ENCODE measurements at regions not wholly inside any gene's neighbourhood (a gene's known extent, or its start where the extent isn't known, plus 50 kb on each side); places are given as distances from the start of the nearest gene placed in this dataset.

DNA sequence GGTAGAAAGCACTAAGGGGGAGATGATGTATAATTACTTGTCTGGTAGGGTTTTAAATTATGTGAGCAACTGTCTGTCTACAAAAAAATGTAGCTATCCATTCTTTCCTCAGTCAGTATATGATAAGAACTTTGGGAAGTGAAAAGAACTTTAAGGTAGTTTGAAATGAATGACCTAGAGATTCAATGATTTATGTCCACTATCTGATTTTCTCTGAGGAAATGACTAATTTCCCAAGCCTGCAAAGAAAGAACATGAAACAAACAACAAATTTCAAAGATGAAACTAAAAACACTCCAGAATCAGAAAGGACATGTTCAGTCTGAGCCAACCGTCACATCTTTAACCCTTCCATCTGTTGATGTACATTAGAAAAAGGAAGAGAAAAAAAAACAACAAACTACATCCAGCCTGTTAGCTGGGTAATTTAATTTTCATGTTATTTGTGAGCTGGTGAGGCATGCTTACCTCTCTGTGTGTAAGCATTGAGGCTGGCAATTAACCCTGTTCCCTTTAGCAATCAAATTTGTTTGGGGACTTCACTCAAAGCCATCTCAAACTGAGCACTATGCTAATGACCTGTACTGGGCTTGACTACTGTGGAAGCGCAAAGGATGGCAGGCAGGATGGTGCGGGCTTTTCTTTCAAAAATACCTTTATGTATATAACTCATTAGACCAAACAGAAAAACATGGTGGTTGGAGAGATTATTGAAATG, 220.1 kb downstream of the TUSC7 start:
- no peak for DNase-seq

DNA sequence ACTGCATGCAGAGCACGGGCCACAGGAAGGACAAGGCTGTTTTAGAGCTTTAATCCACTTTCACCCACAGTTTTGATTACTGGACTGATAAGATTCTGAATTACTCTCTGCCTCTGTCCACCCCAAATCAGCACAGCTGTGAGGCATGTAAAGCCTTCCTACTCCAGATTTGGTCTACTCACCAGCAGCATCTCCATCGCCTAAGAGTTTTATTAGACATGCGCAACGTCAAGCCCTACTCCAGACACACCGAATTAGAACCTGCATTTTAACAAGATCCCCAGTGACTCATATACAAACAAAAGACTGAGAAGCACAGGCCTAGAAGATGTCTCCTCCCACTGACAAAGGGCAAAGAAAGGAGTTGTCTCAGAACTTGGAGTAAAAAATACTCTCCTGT, 221.2 kb downstream of the TUSC7 start:
- no peak for DNase-seq

DNA sequence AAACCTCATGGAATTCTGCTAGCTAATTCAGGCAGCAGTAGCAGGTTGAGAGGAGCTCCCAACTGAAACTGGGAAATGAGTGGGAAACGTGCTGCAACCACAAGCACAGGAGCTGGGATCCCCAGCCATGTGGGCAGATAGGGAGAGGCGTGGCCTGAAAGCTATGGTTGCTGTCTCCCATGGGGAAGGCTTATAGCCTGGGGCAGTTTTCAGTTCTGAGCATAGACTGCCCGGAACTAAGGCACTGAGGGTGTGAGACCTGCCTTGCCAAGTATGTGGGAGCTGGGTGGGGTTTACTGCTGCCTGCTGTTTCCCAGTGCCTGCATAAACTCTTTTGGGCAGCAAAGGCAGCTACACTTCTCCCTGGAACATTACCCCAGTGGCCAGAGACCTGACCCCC, 229.5 kb downstream of the TUSC7 start:
- no peak for DNase-seq

DNA sequence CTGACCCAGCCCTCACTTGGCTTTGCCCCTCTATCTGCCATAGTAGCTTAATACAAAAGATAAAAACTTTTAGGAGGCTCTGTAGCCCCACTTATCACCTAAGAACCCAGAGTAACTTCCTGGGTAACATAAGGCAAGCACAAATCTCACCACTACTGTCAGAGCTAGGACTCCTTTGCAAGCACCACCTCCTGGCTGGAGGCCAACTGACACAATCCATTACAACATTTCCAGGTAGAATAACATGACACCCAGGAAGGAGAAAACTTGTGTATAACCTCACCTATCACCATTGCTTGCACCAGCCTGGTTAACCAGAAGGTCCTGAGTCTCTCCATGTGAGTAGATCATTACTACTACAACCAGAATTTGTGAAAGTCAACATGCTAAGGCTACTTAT, 230.0 kb downstream of the TUSC7 start:
- DNase-seq = no peak

DNA sequence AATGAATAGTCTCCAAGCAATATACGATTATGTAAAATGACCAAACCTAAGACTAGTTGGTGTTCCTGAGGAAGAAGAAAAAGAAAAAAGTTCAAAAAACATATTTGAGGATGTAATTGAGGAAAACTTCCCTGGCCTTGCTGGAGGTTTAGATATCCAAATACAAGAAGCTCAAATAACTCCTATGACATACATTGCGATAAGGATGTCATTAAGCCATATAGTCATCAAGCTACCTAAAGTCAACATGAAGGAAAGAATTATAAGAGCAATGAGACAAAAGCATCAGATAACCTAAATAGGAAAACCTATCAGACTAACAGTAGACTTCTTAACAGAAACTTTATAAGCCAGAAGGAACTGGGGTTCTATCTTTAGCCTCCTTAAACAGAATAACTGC, 231.1 kb downstream of the TUSC7 start:
- DNase-seq = no peak

DNA sequence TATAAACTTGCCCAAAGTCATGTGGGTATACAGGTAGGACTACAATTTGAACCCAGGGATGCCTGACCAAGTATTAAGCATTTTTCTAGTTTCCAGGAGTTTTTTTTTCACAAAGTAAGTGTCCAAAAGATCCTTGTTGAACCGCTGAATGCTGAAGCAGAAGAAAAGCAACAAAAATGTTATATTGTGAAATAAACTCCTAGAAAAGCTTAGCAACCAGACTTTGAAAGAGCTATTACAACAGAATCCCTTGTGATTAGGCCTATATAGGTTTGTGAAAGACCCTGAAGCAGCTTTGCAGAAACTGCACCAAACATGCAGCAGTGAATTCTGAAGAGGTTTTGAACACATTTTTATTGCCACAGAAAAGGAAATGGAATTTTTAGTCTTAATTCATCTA, 236.8 kb downstream of the TUSC7 start:
- no peak for DNase-seq

DNA sequence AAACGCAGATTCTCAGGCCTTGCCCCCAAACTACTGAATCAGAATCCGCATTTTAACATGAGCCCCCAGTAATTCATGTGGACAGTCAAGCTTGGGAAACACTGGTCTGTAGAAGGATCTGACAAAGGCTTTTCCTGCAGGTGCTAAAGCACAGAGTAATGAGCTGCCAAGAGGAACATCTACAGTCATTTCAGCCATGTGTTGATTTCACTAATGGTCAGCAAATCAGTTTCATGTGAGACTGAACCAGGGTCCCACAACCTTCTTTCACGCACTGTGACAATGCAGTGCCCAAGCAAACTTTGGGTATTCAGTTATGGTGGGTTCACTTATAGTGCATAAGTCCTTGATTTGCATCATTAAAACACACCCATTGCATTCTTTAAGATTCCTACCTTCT, 237.6 kb downstream of the TUSC7 start:
- no peak for DNase-seq

DNA sequence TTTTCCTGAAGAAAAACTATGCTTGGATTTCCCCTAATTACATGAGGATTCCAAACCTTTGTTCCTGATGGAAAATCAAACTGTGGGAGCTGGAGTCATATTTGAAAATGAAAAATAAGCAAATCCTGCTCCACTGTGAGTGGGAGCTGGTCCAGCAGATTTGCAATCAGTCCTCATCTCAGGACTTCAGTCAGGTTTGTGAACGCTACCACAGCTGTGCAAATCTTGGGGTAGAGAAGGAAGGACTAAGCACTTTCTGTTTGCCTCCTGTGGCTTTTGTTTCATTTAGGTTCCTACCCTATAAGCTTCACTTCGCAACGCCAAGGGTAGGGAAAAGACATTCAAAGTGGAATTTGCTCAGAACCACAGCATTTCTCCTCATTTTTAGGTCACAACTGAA, 238.2 kb downstream of the TUSC7 start:
- DNase-seq = no peak

DNA sequence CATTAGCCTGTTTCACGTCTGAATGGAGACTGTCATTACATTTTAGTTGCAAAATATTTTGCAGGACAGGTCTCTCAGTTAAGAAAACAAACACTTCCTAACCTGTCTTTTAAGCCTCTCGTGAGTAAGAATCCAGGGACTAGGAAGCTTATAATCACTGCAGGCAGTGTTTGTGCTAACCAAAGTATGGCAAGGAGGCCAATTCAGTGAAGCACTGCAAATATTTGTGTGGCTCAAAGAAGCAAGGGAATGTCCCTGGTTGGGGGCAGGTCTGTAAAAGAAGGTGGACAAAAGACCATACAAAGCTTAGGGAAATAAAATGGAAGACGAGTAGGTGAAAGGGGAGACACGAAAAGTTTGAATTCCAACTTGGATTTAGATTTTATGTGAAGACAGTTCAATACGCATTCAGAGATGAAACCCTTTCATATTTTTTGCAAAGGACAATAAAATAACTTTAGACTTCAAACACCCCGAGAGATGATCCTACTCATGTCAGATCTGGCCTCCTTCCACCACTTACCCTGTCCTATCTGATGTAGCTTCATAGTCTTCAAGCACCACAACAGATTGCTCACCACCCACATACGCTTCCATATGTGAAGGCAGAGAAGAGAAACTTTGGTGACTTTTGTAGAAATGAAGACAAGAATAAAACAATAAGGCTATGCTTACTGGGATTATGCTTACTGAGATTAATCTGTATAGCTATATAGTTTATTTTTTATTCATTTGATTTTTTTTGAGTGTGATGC, 240.9 kb downstream of the TUSC7 start:
- DNase-seq = no peak

DNA sequence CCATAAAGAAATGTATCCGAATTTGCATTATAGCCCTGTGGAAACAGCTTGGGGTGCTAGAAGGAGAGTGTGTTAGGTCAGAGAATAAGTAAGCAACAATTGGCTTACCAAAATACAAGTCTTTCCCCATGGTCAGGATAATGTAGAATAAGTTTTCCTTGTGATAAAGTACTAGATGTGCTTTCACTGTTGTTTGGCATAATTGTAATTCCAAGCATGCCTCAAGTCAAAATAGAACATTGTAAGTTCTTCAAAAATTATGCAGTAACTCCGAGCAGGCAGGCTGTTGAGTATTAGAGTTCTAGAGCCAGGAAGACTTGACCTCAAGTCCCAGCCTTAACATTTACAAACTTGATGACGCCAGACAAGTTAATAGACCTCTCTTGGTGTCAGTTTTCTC, 242.0 kb downstream of the TUSC7 start:
- DNase-seq = no peak

DNA sequence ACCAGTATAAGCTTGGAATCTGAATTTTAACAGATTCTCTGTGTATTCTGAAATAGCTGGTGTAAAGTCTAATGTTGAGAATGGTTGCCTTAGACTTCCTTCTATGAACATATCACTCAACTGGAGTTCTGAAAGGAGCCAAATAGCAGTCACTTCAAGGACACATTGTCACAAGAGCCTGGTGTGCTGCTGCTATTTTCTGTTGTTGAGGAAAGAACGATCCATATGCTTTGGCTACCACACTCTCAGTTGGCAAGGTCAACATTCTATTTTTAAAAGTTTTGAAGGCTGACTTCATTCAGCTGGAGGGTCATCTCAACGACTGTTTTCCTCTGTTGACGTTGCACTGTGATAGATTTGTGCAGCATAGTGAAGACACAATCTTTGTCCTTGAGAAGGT, 248.7 kb downstream of the TUSC7 start:
- DNase-seq = no peak

DNA sequence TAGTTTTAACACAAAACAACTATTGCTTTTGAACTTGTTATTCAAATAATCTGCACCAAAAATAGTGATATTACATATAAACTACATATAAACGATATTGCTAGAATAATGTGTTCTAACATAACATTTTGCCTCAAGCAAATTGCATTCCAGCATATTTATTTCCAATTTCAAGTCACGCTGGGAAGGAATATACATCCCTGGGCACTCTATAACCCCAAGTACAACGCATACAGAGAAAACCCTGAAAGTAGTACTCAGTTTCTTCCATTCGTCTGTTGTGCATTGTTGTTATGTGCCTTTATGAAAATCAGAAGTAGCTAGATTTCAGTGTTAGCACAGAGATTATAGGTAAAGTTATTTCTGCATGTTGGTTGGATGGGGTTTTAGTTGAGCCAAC, 251.5 kb downstream of the TUSC7 start:
- DNase-seq = no peak

DNA sequence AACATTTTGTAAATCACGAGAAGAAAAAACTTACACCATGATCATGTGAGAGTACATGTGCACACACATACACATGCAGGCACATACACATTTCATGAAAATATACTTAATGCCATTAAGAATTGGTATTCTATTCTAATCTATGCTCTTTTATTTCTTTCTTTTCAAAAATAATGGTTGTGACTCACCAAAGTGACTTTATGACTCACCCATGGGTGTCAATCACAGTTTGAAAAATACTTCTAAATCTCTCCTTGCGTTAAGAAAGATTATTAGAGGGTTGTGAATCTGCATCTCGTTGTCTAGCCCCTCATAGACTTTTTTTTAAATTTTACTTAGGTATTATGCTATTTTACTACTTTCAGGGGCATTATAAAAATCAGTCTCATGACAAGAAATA, 254.2 kb downstream of the TUSC7 start:
- DNase-seq = no peak

DNA sequence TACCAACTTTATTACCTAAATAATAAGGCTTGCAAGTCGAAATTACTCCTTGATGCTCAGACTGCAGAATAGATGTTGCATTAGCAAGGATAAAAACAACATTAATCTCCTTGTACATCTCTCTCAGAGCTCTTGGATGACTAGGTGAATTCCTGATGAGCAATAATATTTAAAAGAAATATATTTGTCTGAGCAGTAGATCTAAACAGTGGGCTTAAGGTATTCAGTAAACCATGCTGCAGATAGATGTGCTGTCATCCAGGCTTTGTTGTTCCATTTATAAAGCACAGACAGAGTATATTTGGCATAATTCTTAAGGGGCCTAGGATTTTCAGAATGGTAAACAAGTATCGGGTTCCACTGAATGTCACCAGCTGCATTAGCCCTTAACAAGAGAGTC, 257.1 kb downstream of the TUSC7 start:
- no peak for DNase-seq

DNA sequence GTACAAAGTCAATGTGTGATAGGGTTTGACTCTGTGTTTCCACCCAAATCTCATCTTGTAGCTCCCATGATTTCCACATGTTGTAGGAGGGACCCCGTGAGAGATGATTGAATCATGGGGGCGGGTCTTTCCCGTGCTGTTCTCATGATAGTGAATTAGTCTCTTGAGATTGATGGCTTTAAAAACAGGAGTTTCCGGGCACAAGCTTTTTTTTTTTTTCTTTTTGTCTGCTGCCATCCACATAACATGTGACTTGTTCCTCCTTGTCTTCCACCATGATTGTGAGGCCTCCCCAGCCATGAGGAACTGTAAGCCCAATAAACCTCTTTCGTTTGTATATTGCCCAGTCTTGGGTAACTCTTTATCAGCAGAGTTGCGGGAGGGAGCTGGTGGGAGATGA, 259.6 kb downstream of the TUSC7 start:
- no peak for DNase-seq

DNA sequence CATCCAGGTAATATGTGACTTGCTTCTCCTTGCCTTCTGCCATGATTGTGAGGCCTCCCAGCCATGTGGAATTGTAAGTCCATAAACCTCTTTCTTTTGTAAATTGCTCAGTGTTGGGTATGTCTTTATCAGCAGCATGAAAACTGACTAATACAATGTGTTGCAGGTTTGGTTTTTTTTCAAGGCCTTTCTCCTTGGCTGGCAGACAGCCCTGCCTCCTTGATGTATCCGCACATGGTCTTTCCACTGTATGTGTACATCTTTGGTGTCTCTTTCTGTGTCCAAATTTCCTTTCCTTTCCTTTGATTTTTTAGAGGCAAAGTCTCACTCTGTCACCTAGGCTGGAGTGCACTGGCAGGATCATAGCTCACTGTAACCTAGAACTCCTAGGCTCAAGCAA, 260.1 kb downstream of the TUSC7 start:
- no peak for DNase-seq

DNA sequence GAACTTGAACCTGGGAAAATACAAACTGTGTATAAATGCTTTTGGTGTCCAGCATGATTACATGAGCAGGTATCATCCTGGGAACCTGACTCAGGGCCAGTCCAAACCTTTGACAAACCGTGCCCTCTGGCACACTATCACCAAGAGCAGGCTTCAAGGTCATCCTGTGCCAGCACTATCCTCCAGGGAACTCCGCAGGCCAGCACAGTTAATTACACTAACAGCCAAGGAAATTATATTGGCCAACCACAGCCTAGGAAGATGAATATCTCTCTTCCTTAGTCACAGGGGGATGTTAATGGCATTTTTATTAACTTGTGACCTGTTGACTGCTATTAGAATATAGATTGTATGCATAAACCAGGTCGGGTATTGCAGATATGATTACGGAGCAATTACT, 262.0 kb downstream of the TUSC7 start:
- DNase-seq = no peak

DNA sequence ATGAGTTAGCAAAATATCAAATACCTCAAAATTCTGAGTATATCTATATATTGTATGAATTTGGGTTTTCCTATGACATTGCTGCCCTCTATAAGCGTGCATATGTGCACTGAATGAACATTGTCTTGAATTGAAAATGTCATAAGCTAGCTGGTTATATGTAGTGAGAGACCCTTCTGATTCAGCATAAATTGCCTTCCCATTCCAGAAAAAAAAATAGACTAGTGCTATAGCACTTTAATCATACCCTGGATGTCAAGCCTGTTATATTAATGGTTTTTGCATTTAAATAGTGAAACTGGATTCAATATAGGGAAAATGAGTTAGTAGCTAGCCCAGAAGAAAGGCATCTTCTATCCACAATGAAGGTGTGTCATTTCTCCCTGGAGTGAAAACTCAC, 265.1 kb downstream of the TUSC7 start:
- DNase-seq = no peak

DNA sequence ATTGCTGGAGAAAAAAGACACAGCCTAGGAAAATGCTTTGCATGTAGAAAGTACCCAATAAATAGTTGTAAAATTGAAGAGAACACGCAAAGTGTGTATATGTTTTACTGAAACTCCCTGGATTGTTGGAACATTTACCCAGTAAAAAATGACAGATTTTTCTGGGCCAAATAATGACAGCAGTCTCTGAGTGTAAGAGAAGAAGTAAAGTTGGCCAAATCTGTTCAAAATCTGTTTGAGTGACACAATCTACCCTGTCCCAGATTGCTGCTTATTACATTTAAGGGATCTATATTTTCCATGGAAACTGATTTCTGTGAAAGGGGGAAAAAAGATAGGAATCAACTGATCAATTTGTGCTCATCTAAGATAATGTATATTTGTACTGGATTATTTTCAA, 267.9 kb downstream of the TUSC7 start:
- no peak for DNase-seq

DNA sequence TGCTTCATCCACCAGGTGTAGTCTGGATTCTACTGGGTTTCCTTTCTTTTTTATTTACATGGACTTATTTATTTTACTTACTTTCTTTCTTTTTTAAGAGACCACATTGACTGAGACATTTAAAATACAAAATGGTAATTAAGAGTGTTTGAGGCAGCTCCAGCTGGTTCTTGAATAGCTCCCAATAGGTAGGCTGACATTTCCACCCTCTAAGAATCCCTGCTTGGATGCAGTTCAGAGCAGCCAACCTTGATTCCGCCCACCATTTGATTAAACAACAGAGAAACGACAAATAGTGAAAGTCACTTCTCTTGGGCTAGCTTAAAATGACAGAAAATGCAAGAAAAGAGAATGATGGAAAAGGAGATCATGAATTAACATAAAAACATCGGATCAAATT, 270.5 kb downstream of the TUSC7 start:
- no peak for DNase-seq

DNA sequence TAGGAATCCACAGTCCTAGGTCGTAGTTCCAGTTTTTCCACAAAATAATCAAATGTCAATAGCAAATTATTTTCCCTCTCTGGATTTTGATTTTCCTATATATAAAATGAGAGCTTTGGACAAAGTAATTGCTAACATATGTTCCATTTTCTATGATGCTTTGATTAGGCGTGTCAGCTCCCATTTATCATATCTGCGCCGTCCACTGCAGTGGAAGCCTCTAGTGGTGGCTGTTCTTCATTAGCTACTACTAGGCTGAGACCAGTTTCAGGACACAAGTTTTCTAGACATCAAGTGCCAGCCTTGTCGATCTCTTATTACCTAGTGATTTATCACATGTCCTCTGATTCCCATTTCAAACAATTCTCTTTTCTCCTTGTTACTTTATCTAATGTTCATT, 271.5 kb downstream of the TUSC7 start:
- no peak for DNase-seq

DNA sequence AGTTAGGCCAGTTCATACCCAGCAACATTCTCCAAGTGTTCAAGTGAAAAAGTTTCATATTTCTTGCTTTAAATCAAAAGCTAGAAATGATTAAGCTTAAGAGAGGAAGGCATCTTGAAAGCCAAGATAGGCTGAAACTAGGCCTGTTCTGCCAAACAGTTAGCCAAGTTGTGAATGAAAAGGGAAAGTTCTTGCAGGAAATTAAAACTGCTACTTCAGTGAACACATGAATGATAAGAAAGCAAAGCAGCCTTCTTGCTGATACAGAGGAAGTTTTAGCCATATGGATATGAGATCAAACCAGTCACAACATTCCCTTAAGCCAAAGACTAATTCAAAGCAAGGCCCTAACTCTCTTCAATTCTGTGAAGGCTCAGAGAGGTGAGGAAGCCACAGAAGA, 274.7 kb downstream of the TUSC7 start:
- no peak for DNase-seq

DNA sequence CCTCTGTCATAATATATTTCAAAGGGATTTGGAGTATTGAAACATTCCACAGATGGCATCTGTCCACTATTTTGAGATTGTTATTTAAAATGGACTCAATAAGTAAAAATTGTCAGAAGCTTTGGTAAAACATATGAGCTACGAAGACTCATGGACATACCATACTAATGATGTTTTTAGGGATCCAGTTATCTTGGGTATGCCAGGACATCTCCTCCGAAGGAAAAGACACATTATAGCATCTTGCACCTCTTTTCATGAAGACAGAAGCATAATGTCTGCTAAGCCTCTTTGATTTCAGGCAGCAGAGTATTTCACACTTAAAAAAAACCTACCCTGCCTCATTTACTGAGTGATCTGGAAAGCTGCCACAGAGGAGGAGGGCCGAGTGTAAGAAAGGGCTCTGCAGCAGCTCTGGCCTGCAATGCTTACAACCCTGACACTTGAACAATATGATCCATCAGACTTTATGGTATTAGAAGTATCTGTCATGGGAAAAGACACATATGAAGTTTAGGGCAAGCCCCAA, 284.8 kb downstream of the TUSC7 start:
- DNase-seq = no peak

DNA sequence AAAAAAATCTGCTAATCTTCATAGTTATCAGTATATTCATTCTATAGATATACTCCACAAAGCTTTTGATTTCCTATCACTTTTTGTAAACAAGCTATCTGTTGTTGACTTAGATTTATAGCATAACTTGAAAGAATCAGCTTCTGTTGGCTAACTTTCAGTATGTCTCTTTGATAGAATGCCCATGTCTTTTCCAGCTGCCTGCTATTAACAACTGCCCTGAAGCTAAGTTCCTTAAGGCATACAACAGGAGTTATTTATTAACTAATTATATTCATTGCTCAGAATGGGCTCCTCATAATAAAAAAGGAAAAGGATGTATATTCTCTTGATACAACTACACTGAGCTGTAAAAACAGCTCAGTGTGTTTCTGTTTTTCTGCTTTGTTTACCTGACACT, 293.9 kb downstream of the TUSC7 start:
- DNase-seq = no peak

All from muscle of arm (tissue), 1 donor.